GM08714 (cell line): ENCODE measurements at regions not wholly inside any gene's neighbourhood (a gene's known extent, or its start where the extent isn't known, plus 50 kb on each side); places are given as distances from the start of the nearest gene placed in this dataset.
A peak's percentile ranks its signal among the peaks of the same experiment; 100 is the strongest.
"Not testable (repeated sequence)": the region's sequence is repeated elsewhere in the genome, so short reads cannot be mapped to it uniquely, and the experiment has no call there.

Experiments
- H3K4me3 ChIP-seq: fragments of 200-500 bp; sonication (Bioruptor generic); 2 replicates; pipeline ENCODE4 v1.5.1; 2014; ENCODE audit warnings: mild to moderate bottlenecking, low read length, inconsistent platforms
- ZNF274 ChIP-seq: IDR thresholded peaks from 2 replicates; pipeline ENCODE4 v1.6.1; 2012; ENCODE audit warnings: mild to moderate bottlenecking, low read depth, low read length

DNA sequence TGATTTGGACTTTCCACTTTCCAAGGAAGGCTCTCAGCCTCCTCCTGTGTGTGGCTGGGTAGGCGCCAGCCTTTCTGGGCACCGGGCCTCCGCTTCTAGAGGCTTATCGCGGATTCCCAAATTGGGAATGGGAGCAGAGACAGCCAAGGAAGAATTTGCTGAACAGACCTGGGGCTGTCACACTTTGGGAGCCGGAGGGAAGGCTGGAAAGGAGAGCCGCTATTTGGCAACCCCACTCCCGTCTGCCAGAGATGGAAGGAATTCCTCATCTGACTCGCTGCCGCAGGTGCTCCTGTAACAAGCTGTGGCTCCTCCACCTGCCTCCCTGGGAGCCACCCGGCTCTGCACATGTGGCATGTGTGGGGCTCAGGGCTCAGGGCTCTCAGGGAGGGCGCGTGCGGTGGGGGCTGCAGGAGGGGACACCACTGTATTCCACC is 50.8 kb upstream of the ECHDC3 start:
- no peak for TF ChIP-seq ZNF274
- no peak overlapping the region for H3K4me3 ChIP-seq

GRCh38 chr10:11689945-11690736 is 52.0 kb upstream of the ECHDC3 start:
- no peak for TF ChIP-seq ZNF274
- no peak overlapping the region for H3K4me3 ChIP-seq

GRCh38 chr10:11688448-11688795 is 53.8 kb upstream of the ECHDC3 start:
- not testable (repeated sequence) for H3K4me3 ChIP-seq

- H3K4me3 ChIP-seq: no peak overlapping the region
- TF ChIP-seq ZNF274: no peak
Measured at GRCh38 chr10:11687779-11688447, 54.3 kb upstream of the ECHDC3 start.

DNA sequence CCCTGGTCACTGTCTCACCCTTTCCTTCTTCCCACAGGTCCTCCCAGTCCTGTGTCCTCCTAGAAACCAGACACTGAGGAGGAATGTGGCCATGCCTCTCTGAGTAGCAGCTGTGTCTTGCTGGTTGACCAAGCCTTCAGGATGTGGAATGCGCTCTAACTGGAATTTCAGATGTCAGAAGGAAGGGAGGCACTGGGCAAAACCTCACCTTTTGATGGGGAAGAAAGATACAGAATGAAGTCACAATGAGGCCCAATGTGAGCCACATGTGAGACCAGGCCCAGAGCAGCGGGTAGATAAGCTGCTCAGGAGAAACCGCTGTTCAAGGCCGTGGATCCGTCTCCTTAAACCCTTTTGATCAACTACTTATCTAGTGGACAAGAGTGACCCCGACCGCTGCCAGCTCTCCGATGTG is 54.8 kb upstream of the ECHDC3 start:
- TF ChIP-seq ZNF274: no peak
- H3K4me3 ChIP-seq: no peak overlapping the region

GRCh38 chr10:11685787-11686218 is 56.4 kb upstream of the ECHDC3 start:
- H3K4me3 ChIP-seq: no peak overlapping the region
- no peak for TF ChIP-seq ZNF274

- TF ChIP-seq ZNF274: no peak
- H3K4me3 ChIP-seq: peak overlapping the region; percentile 58; the same call in 1 of the 2 replicates
Measured at GRCh38 chr10:11684717-11685645, 57.2 kb upstream of the ECHDC3 start.

GRCh38 chr10:11684341-11684716 is 57.9 kb upstream of the ECHDC3 start:
- peak overlapping the region; percentile 58; the same call in 1 of the 2 replicates for H3K4me3 ChIP-seq

DNA sequence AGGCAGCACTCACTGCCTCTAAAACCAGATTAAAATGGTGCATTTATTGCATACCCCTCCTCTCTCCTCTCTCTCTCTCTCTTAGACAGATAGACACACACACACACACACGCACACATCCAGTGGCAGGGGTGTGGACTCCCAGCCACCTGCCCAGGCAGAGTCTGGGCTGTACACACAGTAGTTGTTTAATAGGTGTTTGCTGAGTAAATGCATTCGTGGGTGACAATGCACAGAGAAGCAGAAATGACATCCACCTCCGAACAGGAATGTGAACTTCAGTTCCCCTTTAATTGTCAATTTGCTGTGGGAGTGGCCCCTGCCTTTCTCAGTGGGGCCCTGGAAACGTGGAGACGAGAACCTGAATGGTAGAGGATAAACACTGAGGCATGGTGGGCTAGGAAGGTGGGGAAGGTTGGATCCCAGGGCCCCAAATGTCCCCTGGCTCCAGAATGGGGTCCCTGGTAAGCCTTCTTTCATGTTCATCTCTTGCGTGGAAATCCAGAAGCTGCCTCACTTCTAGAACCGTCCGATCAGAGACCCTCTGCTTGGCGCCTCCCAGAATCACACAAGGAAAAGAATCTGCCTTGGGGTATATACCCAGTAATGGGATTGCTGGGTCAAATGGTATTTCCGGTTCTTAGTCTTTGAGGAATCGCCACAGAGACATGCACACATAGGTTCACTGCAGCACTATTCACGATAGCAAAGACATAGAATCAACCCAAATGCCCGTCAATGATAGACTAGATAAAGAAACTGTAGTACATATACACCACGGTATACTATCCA is 58.5 kb upstream of the ECHDC3 start:
- no peak for TF ChIP-seq ZNF274
- H3K4me3 ChIP-seq: peak overlapping the region; percentile 58; the same call in 1 of the 2 replicates

DNA sequence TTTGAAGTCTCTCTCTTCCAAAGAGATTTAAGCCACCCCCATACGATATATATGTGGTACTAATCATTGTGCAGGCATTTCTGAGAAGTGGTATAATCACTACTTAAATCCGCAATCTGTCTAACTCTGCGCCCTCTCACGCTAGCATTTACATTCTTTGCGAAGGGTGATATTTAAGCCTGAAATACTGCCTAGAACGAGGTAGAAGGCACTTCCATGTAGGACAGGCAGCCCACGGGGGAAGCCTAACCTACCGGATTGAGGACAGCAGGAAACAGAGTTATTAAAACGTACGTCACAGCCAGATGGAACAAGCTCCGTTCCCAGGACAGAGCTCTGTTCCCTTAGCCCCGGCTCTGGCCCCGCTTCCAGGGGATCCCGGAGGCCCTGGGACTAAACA is 59.3 kb upstream of the ECHDC3 start:
- H3K4me3 ChIP-seq: peak overlapping the region; percentile 58; the same call in 1 of the 2 replicates
- no peak for TF ChIP-seq ZNF274

- TF ChIP-seq ZNF274: no peak
- H3K4me3 ChIP-seq: no peak overlapping the region
Measured at GRCh38 chr10:11682267-11682683, 59.9 kb upstream of the ECHDC3 start.

DNA sequence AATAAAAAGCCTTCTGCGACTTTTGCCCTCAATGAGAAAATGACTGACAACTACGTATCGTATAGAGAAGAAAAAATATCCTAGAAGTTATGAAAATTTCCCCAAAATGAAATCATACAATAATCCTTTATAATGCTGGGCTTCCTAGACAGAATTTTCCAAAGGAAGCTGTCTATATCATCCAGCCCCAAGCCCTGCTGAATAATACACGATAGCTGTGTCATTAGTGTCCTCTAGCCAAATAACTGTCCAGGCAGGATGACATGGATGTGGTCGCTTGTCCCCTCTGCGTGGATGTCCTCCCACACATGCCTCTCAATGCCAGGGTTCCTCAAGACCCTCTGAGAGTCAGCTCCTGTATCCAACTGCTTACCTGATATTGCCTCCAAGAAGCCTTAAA is 61.7 kb upstream of the ECHDC3 start:
- no peak for TF ChIP-seq ZNF274

DNA sequence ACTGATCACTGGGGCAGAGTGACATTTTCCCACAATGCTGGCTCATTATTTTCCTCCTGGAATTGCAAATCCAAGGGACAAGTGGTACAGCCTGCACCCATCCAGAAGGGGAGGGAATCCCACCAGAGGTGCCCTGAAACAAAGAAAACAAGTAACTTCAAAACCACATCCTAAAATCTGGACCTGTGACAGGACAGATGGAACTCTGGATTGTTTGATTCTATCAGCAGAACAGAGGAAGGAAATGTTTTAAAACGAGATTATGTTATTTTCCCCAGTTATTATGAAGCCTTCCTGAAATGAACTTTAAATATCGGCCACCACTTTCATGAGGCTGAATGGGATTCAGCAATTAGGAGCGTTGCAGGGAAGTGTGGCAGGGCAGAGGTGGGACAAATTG is 62.2 kb upstream of the ECHDC3 start:
- no peak overlapping the region for H3K4me3 ChIP-seq

More for the DNA sequence above, 61.7 kb upstream of the ECHDC3 start:
- no peak overlapping the region for H3K4me3 ChIP-seq

More for the DNA sequence above, 62.2 kb upstream of the ECHDC3 start:
- no peak for TF ChIP-seq ZNF274
